NK-92 treated with Interleukin-12 subunit alpha and Interleukin-12 subunit beta, amount 100 ng/mL, for 24 hours (cell line): ENCODE measurements at regions not wholly inside any gene's neighbourhood (a gene's known extent, or its start where the extent isn't known, plus 50 kb on each side); places are given as distances from the start of the nearest gene placed in this dataset.

Experiments used
- DNase-seq: peaks from one replicate; lab custom pipeline; 2025; lab: John Stamatoyannopoulos, UW

GRCh38 chr16:51391798-51392511 is 240.9 kb upstream of the SALL1 start:
- no peak for DNase-seq

GRCh38 chr16:51390877-51391276 is 239.8 kb upstream of the SALL1 start:
- no peak for DNase-seq

GRCh38 chr16:51389881-51390280 is 238.8 kb upstream of the SALL1 start:
- DNase-seq: no peak

- no peak for DNase-seq
These were observed 237.5 kb upstream of the SALL1 start for GRCh38 chr16:51388516-51388951.

GRCh38 chr16:51383909-51384308 is 232.8 kb upstream of the SALL1 start:
- no peak for DNase-seq

GRCh38 chr16:51382940-51383339 is 231.9 kb upstream of the SALL1 start:
- no peak for DNase-seq

- DNase-seq: no peak
These were observed 231.1 kb upstream of the SALL1 start for GRCh38 chr16:51382211-51382610.

GRCh38 chr16:51376080-51376479 is 225.0 kb upstream of the SALL1 start:
- no peak for DNase-seq

- DNase-seq: no peak
These were observed 223.7 kb upstream of the SALL1 start for GRCh38 chr16:51374790-51375189.

- no peak for DNase-seq
These were observed 223.3 kb upstream of the SALL1 start for GRCh38 chr16:51374346-51374745.

- no peak for DNase-seq
These were observed 214.6 kb upstream of the SALL1 start for GRCh38 chr16:51365715-51366114.

GRCh38 chr16:51359141-51359955 is 208.3 kb upstream of the SALL1 start:
- no peak for DNase-seq

- DNase-seq: no peak
These were observed 206.8 kb upstream of the SALL1 start for GRCh38 chr16:51357839-51358238.

GRCh38 chr16:51355875-51356274 is 204.8 kb upstream of the SALL1 start:
- DNase-seq: no peak

- DNase-seq: no peak
These were observed 204.1 kb upstream of the SALL1 start for GRCh38 chr16:51355195-51355594.

- DNase-seq: no peak
These were observed 202.0 kb upstream of the SALL1 start for GRCh38 chr16:51353055-51353454.

- no peak for DNase-seq
These were observed 198.6 kb upstream of the SALL1 start for GRCh38 chr16:51349626-51350025.

GRCh38 chr16:51343411-51343810 is 192.3 kb upstream of the SALL1 start:
- DNase-seq: no peak

GRCh38 chr16:51341204-51341603 is 190.1 kb upstream of the SALL1 start:
- no peak for DNase-seq

GRCh38 chr16:51337662-51338061 is 186.6 kb upstream of the SALL1 start:
- DNase-seq: no peak

GRCh38 chr16:51328733-51329132 is 177.7 kb upstream of the SALL1 start:
- no peak for DNase-seq

- DNase-seq: no peak
These were observed 175.9 kb upstream of the SALL1 start for GRCh38 chr16:51327001-51327400.

GRCh38 chr16:51326131-51326856 is 175.2 kb upstream of the SALL1 start:
- no peak for DNase-seq
